SK-N-SH (cell line): ENCODE measurements at regions not wholly inside any gene's neighbourhood (a gene's known extent, or its start where the extent isn't known, plus 50 kb on each side); places are given as distances from the start of the nearest gene placed in this dataset.

Experiments
- CTCF ChIA-PET: fragments of 300-600, 350-600 bp; formaldehyde crosslinking; extraction: SDS; loops from one replicate; lab custom pipeline; 2021; lab: Yijun Ruan, JAX
- POLR2A ChIA-PET: fragments of 350-600 bp; sonication (Branson Sonifier 250); formaldehyde crosslinking; extraction: SDS; loops from one replicate; lab custom pipeline; 2020; ENCODE audit warnings: antibody characterized with exemption, inconsistent platforms; lab: Yijun Ruan, JAX
- DNase-seq: peaks from one replicate; pipeline ENCODE4 v3.0.0; 2012
- H2AFZ ChIP-seq: fragments of 200-600 bp; sonication (generic); 2 replicates; pipeline ENCODE4 v1.8.1; 2016; ENCODE audit warnings: antibody characterized with exemption, mild to moderate bottlenecking, low read depth
- H3F3A ChIP-seq: fragments of 200-600 bp; sonication (generic); replicated peaks from 2 replicates; pipeline ENCODE3; 2016; ENCODE audit warnings: antibody characterized with exemption, mild to moderate bottlenecking; ENCODE audit not compliant: insufficient read depth
- H3K27ac ChIP-seq, 2 experiments: fragments of 200-500 bp in 1 of 2; fragments of 200-600 bp in 1 of 2; sonication (Bioruptor generic) in 1 of 2; sonication (generic), shearing (Covaris generic) in 1 of 2; 2 replicates each; pipeline versions ENCODE4 v1.5.1 to v1.6.1; 2014 to 2016; ENCODE audit warnings: low read depth in 2 of 2, inconsistent platforms in 1 of 2, low read length in 1 of 2, mild to moderate bottlenecking in 1 of 2, mixed read lengths in 1 of 2
- H3K27me3 ChIP-seq: fragments of 200-600 bp; sonication (generic), shearing (Covaris generic); 2 replicates; pipeline ENCODE4 v1.6.1; 2016; ENCODE audit warnings: mixed run types; ENCODE audit not compliant: insufficient read depth
- H3K36me3 ChIP-seq, 2 experiments: fragments of 200-500 bp in 1 of 2; fragments of 200-600 bp in 1 of 2; sonication (Bioruptor generic) in 1 of 2; sonication (generic) in 1 of 2; replicated peaks in 1 of 2; 2 replicates each; pipeline versions ENCODE3 to v1.5.1; 2014 to 2016; ENCODE audit warnings: low read length in 1 of 2, mild to moderate bottlenecking in 1 of 2; ENCODE audit not compliant: insufficient read depth in 2 of 2, control insufficient read depth in 1 of 2
- H3K4me1 ChIP-seq, 2 experiments: fragments of 200-500 bp in 1 of 2; fragments of 200-600 bp in 1 of 2; sonication (Bioruptor generic) in 1 of 2; sonication (generic), shearing (Covaris generic) in 1 of 2; 2 replicates each; pipeline versions ENCODE4 v1.5.1 to v1.6.1; 2014 to 2016; ENCODE audit warnings: low read depth in 1 of 2, low read length in 1 of 2, mixed run types in 1 of 2; ENCODE audit not compliant: insufficient read depth in 2 of 2, control insufficient read depth in 1 of 2
- H3K4me2 ChIP-seq: fragments of 200-600 bp; sonication (generic), shearing (Covaris generic); 2 replicates; pipeline ENCODE4 v1.6.1; 2017; ENCODE audit warnings: mixed run types
- H3K4me3 ChIP-seq, 2 experiments: fragments of 200-500 bp in 1 of 2; fragments of 200-600 bp in 1 of 2; sonication (Bioruptor generic) in 1 of 2; sonication (generic), shearing (Covaris generic) in 1 of 2; 2 replicates each; pipeline versions ENCODE4 v1.5.1 to v1.8.1; 2014 to 2016; ENCODE audit warnings: low read depth in 2 of 2, inconsistent platforms in 1 of 2, low read length in 1 of 2, mild to moderate bottlenecking in 1 of 2, mixed read lengths in 1 of 2, moderate library complexity in 1 of 2
- H3K79me2 ChIP-seq: fragments of 200-600 bp; sonication (generic); 2 replicates; pipeline ENCODE4 v1.8.1; 2017; ENCODE audit warnings: mild to moderate bottlenecking; ENCODE audit not compliant: insufficient read depth
- H3K9ac ChIP-seq: fragments of 200-600 bp; sonication (generic); 2 replicates; pipeline ENCODE4 v1.6.1; 2017; ENCODE audit warnings: mixed run types
- H3K9me2 ChIP-seq: fragments of 200-600 bp; sonication (generic); 2 replicates; pipeline ENCODE4 v1.6.1; 2017; ENCODE audit warnings: mixed run types
- H3K9me3 ChIP-seq: fragments of 200-600 bp; sonication (generic); 2 replicates; pipeline ENCODE4 v1.6.1; 2017; ENCODE audit warnings: mixed run types, mild to moderate bottlenecking, moderate library complexity
- H4K20me1 ChIP-seq: fragments of 200-600 bp; sonication (generic); 2 replicates; pipeline ENCODE4 v1.6.1; 2017; ENCODE audit warnings: mild to moderate bottlenecking, mixed run types; ENCODE audit not compliant: insufficient read depth
- CTCF ChIP-seq: fragments of 200-600 bp; sonication (generic); IDR thresholded peaks from 2 replicates; pipeline ENCODE4 v1.6.1; 2017; ENCODE audit warnings: antibody characterized with exemption, mild to moderate bottlenecking, moderate library complexity
- EP300 ChIP-seq, 2 experiments: IDR thresholded peaks; 2 replicates each; pipeline versions ENCODE4 v1.4.0 to v1.6.1; 2012; ENCODE audit warnings: borderline replicate concordance in 1 of 2, low read depth in 1 of 2, low read length in 1 of 2
- FOSL2 ChIP-seq: IDR thresholded peaks from 2 replicates; pipeline ENCODE4 v1.4.0; 2012; ENCODE audit warnings: low read depth, mild to moderate bottlenecking, moderate library complexity, borderline replicate concordance
- FOXJ3 ChIP-seq: sonication (generic); formaldehyde crosslinking; IDR thresholded peaks from 2 replicates; pipeline ENCODE4 v1.5.1; 2020; ENCODE audit warnings: mild to moderate bottlenecking, missing genetic modification reagents
- FOXM1 ChIP-seq: IDR thresholded peaks from 2 replicates; pipeline ENCODE4 v1.4.0; 2012; ENCODE audit warnings: low read depth, mild to moderate bottlenecking
- GABPA ChIP-seq: IDR thresholded peaks from 2 replicates; pipeline ENCODE4 v1.4.0; 2012; ENCODE audit warnings: low read depth, mild to moderate bottlenecking
- GATA2 ChIP-seq: sonication (generic); formaldehyde crosslinking; IDR thresholded peaks from 2 replicates; pipeline ENCODE4 v1.5.0; 2020; ENCODE audit warnings: mild to moderate bottlenecking, missing genetic modification reagents
- JUND ChIP-seq: IDR thresholded peaks from 2 replicates; pipeline ENCODE4 v1.4.0; 2012
- MEF2A ChIP-seq: IDR thresholded peaks from 2 replicates; pipeline ENCODE4 v1.4.0; 2012; ENCODE audit warnings: low read depth, borderline replicate concordance
- MXI1 ChIP-seq: IDR thresholded peaks from 2 replicates; pipeline ENCODE4 v1.6.1; 2012; ENCODE audit warnings: mild to moderate bottlenecking, low read depth, low read length, improper control_type of control experiment
- NFIC ChIP-seq: IDR thresholded peaks from 2 replicates; pipeline ENCODE4 v1.4.0; 2012; ENCODE audit warnings: borderline replicate concordance
- POLR2AphosphoS5 ChIP-seq: IDR thresholded peaks from 2 replicates; pipeline ENCODE4 v1.6.1; 2012; ENCODE audit warnings: low read depth, low read length
- RCOR1 ChIP-seq: fragments of 150-350 bp; IDR thresholded peaks from 2 replicates; pipeline ENCODE4 v1.6.1; 2017; ENCODE audit warnings: antibody characterized with exemption, low read length
- RFX5 ChIP-seq: IDR thresholded peaks from 2 replicates; pipeline ENCODE4 v1.6.1; 2012; ENCODE audit warnings: mild to moderate bottlenecking, improper control_type of control experiment, low read length
- RXRA ChIP-seq: IDR thresholded peaks from 2 replicates; pipeline ENCODE4 v1.4.0; 2012; ENCODE audit warnings: low read depth, mild to moderate bottlenecking, borderline replicate concordance
- SIN3A ChIP-seq: IDR thresholded peaks from 2 replicates; pipeline ENCODE4 v1.6.1; 2012; ENCODE audit warnings: low read depth, mild to moderate bottlenecking, low read length, moderate library complexity, borderline replicate concordance
- TCF12 ChIP-seq: IDR thresholded peaks from 2 replicates; pipeline ENCODE4 v1.4.0; 2012
- TEAD4 ChIP-seq: IDR thresholded peaks from 2 replicates; pipeline ENCODE4 v1.4.0; 2012; ENCODE audit warnings: mild to moderate bottlenecking, borderline replicate concordance; ENCODE audit not compliant: insufficient read depth
- WGBS: methylation state at CpG from one replicate; pipeline ENCODE4 v1.1.6; 2017; ENCODE audit warnings: low lambda C conversion rate; 5-methylcytosine and 5-hydroxymethylcytosine counted together
- TF ChIP-seq, protein P1 (sequence below): IDR thresholded peaks from 2 replicates; pipeline ENCODE4; 2012
- TF ChIP-seq, protein P2 (sequence below): IDR thresholded peaks from 2 replicates; pipeline ENCODE4 v1.4.0; 2012; ENCODE audit warnings: low read depth

DNA sequence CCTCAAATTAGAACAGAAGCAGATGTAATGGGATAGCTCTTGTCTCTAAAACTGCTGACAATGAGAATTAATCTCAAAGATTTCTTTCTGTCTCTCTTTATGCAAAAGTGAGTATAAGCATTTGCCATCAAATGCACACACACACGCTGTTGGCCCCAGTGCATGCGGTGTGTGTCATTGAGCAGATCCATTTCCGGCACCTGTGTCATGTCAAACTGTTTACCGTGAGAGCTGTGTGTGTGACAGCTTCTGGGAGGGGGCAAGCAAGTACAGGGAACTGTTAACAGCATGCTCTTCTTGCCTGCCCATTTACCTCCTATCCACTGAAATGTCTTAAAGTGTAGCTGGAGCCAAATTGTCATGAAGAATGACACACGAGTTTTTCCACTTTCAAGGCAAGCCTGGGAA, 297.9 kb upstream of the FAT4 start:
- Histone ChIP-seq H3K4me3 (no peak overlapping the region), H4K20me1 (no peaks in the 10 kb centered on the region), H3K79me2 (no peaks in the 10 kb centered on the region), H3K9ac (no peak overlapping the region), H3K27ac (no peak overlapping the region; a peak in 1 of 4 replicates), H3K4me1 (peaks cover 0 to 6% of the 10 kb centered on the region in 2 experiments; a peak in 2 of 4 replicates), H3K36me3 (peaks cover 0 to 6% of the 10 kb centered on the region in 2 experiments), H3K9me2 (no peaks in the 10 kb centered on the region), H3K9me3 (peaks cover 5% of the 10 kb centered on the region; the same call in 1 of the 2 replicates), H3K4me2 (no peak overlapping the region), H2AFZ (no peak overlapping the region), H3F3A (no peaks in the 10 kb centered on the region), H3K27me3 (no peaks in the 10 kb centered on the region)
- peak; percentile 28 for DNase-seq
- WGBS, result 43% methylated on average over 4 of the region's 5 CpGs
- ChIA-PET POLR2A (no interaction called here), CTCF (no interaction called here)
- TF ChIP-seq FOXJ3 (CRISPR knock-in tag), result peak; percentile 66; the same call in 1 of the 2 replicates
- peak; percentile 33; the same call in 1 of the 2 replicates for TF ChIP-seq TCF12
- no peak for TF ChIP-seq CTCF
- TF ChIP-seq, protein P1, sequence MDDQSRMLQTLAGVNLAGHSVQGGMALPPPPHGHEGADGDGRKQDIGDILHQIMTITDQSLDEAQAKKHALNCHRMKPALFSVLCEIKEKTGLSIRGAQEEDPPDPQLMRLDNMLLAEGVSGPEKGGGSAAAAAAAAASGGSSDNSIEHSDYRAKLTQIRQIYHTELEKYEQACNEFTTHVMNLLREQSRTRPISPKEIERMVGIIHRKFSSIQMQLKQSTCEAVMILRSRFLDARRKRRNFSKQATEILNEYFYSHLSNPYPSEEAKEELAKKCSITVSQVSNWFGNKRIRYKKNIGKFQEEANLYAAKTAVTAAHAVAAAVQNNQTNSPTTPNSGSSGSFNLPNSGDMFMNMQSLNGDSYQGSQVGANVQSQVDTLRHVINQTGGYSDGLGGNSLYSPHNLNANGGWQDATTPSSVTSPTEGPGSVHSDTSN, result no peak
- TF ChIP-seq GATA2 (CRISPR knock-in tag), result peak; percentile 65
- TF ChIP-seq EP300 (IDR thresholded peaks at IDR 0.05; ENCODE audit: borderline replicate concordance in 1 of 2, low read depth in 1 of 2, low read length in 1 of 2), result peak in 1 of 2 experiments; percentile 54; a peak in 1 of 4 replicates

DNA sequence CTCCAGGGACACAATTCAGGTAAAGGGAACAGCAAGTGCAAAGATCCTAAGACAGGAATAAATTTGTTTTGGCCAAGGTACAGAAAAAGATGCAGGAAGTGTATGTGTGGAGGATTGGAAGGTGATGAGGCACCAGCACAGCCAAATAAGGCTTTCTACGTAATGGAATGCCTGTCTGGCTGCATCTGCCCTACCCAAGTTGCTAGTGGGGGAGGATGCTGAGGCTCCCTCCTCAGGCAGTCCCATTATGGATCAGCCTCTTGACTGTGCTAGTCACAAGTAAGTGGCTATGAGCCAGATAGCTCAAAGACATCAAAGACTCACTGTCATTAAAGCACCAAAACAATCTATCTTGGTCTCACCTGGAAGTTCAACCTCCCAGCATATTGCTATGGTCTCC, 300.9 kb upstream of the FAT4 start:
- no peak overlapping the region for H3K4me2 ChIP-seq
- no peaks in the 10 kb centered on the region; the same call in 1 of the 2 replicates for H3K9me3 ChIP-seq
- H3K27ac ChIP-seq, result no peak overlapping the region
- DNase-seq, result no peak
- no peaks in the 10 kb centered on the region for H3F3A ChIP-seq
- H3K79me2 ChIP-seq, result no peaks in the 10 kb centered on the region
- H3K36me3 ChIP-seq, result peaks cover 0 to 3% of the 10 kb centered on the region in 2 experiments
- H3K9ac ChIP-seq, result no peak overlapping the region
- H3K4me1 ChIP-seq, result peaks cover 0 to 6% of the 10 kb centered on the region in 2 experiments; a peak in 2 of 4 replicates
- H3K27me3 ChIP-seq, result no peaks in the 10 kb centered on the region
- no peaks in the 10 kb centered on the region for H4K20me1 ChIP-seq
- POLR2A ChIA-PET, result no interaction called here
- CTCF ChIA-PET, result no interaction called here
- TF ChIP-seq POLR2AphosphoS5, result no peak
- no peak for TF ChIP-seq GATA2 (CRISPR knock-in tag)
- no peak for TF ChIP-seq EP300 (IDR thresholded peaks at IDR 0.05; ENCODE audit: borderline replicate concordance in 1 of 2, low read depth in 1 of 2, low read length in 1 of 2)
- no peak for TF ChIP-seq RCOR1
- no peak for TF ChIP-seq JUND
- TF ChIP-seq, protein P1, result no peak
- no peak for TF ChIP-seq TEAD4
- no peak for TF ChIP-seq MXI1
- TF ChIP-seq GABPA, result no peak
- no peak for TF ChIP-seq RFX5
- TF ChIP-seq NFIC, result no peak
- no peak for TF ChIP-seq FOSL2
- TF ChIP-seq FOXM1, result no peak
- TF ChIP-seq MEF2A, result no peak
- no peak for TF ChIP-seq RXRA
- no peak for TF ChIP-seq SIN3A
- TF ChIP-seq, protein P2, sequence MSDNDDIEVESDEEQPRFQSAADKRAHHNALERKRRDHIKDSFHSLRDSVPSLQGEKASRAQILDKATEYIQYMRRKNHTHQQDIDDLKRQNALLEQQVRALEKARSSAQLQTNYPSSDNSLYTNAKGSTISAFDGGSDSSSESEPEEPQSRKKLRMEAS, result no peak
- H3K4me3 ChIP-seq, result no peak overlapping the region
- no peaks in the 10 kb centered on the region; the same call in 1 of the 2 replicates for H3K9me2 ChIP-seq
- no peak overlapping the region for H2AFZ ChIP-seq
- 100% methylated on average over 1 of the region's 1 CpG for WGBS
